Osteoblast (primary cell): ENCODE measurements at regions not wholly inside any gene's neighbourhood (a gene's known extent, or its start where the extent isn't known, plus 50 kb on each side); places are given as distances from the start of the nearest gene placed in this dataset.

ENCODE experiments used
- DNase-seq: peaks from one replicate; pipeline ENCODE4 v3.0.0; 2011; ENCODE audit warnings: low spot score, mixed read lengths; ENCODE audit not compliant: insufficient read length; ENCODE audit errors: missing footprints
- H2AFZ ChIP-seq: 2 replicates; pipeline ENCODE4 v1.6.0; 2011; ENCODE audit warnings: mild to moderate bottlenecking, low read length
- H3K27ac ChIP-seq: 2 replicates; pipeline ENCODE4 v1.5.1; 2011; ENCODE audit warnings: mild to moderate bottlenecking, low read depth, low read length, moderate library complexity
- H3K27me3 ChIP-seq: 2 replicates; pipeline ENCODE4 v1.6.0; 2012; ENCODE audit warnings: mild to moderate bottlenecking, control low read depth, inconsistent platforms, low read length, moderate library complexity; ENCODE audit not compliant: insufficient read depth
- H3K36me3 ChIP-seq: 2 replicates; pipeline ENCODE4 v1.5.1; 2011; ENCODE audit warnings: mild to moderate bottlenecking, low read length, control low read depth, moderate library complexity; ENCODE audit not compliant: insufficient read depth
- H3K4me1 ChIP-seq: 2 replicates; pipeline ENCODE4 v1.5.1; 2011; ENCODE audit warnings: mild to moderate bottlenecking, low read length, control low read depth, moderate library complexity; ENCODE audit not compliant: insufficient read depth
- H3K4me2 ChIP-seq: 2 replicates; pipeline ENCODE4 v1.6.0; 2011; ENCODE audit warnings: mild to moderate bottlenecking, low read length; ENCODE audit not compliant: insufficient read depth
- H3K4me3 ChIP-seq: fragments of 200-600 bp; sonication (generic); 3 replicates; pipeline ENCODE4 v1.5.1; 2012; ENCODE audit warnings: mild to moderate bottlenecking, low read length, inconsistent platforms; ENCODE audit not compliant: insufficient read depth
- H3K79me2 ChIP-seq: 2 replicates; pipeline ENCODE4 v1.6.0; 2012; ENCODE audit warnings: mild to moderate bottlenecking, low read length, control low read depth, inconsistent platforms; ENCODE audit not compliant: insufficient read depth
- H3K9me3 ChIP-seq: 2 replicates; pipeline ENCODE4 v1.5.1; 2011; ENCODE audit warnings: low read depth, low read length, control low read depth
- H4K20me1 ChIP-seq: 2 replicates; pipeline ENCODE4 v1.6.0; 2012; ENCODE audit warnings: mild to moderate bottlenecking, low read length, control low read depth; ENCODE audit not compliant: insufficient read depth
- CTCF ChIP-seq: IDR thresholded peaks from 2 replicates; pipeline ENCODE4 v1.5.1; 2011; ENCODE audit warnings: mild to moderate bottlenecking, low read depth, low read length, moderate library complexity; ENCODE audit errors: extremely low read depth

GRCh38 chr14:98633380-98633779 is 638.6 kb downstream of the BCL11B start:
- Histone ChIP-seq H3K4me2 (no peak overlapping the region), H3K4me1 (no peaks in the 10 kb centered on the region), H3K9me3 (peaks cover 3% of the 10 kb centered on the region), H3K79me2 (no peaks in the 10 kb centered on the region), H2AFZ (no peak overlapping the region), H4K20me1 (no peaks in the 10 kb centered on the region), H3K27ac (no peak overlapping the region), H3K4me3 (no peak overlapping the region), H3K36me3 (no peaks in the 10 kb centered on the region), H3K27me3 (no peaks in the 10 kb centered on the region)
- DNase-seq = no peak
- no peak for TF ChIP-seq CTCF

GRCh38 chr14:98634043-98634820 is 637.8 kb downstream of the BCL11B start:
- H3K4me1 ChIP-seq = no peaks in the 10 kb centered on the region
- no peak overlapping the region for H2AFZ ChIP-seq
- no peaks in the 10 kb centered on the region for H3K79me2 ChIP-seq
- H3K4me2 ChIP-seq = no peak overlapping the region
- H3K27ac ChIP-seq = no peak overlapping the region
- no peaks in the 10 kb centered on the region for H3K27me3 ChIP-seq
- H4K20me1 ChIP-seq = no peaks in the 10 kb centered on the region
- H3K4me3 ChIP-seq = no peak overlapping the region
- no peaks in the 10 kb centered on the region for H3K36me3 ChIP-seq
- no peak for DNase-seq
- no peak for TF ChIP-seq CTCF
- H3K9me3 ChIP-seq = peaks cover 3% of the 10 kb centered on the region

- no peak overlapping the region for H2AFZ ChIP-seq
These were observed 633.6 kb downstream of the BCL11B start for GRCh38 chr14:98638366-98638765.

More at GRCh38 chr14:98638366-98638765, 633.6 kb downstream of the BCL11B start:
- Histone ChIP-seq H3K79me2 (no peaks in the 10 kb centered on the region), H3K4me2 (no peak overlapping the region), H3K36me3 (no peaks in the 10 kb centered on the region), H3K4me1 (no peaks in the 10 kb centered on the region), H3K9me3 (no peaks in the 10 kb centered on the region), H3K27ac (no peak overlapping the region), H3K27me3 (no peaks in the 10 kb centered on the region), H3K4me3 (no peak overlapping the region), H4K20me1 (no peaks in the 10 kb centered on the region)
- no peak for TF ChIP-seq CTCF
- DNase-seq = no peak
